OCI-LY7 (cell line): ENCODE measurements at regions not wholly inside any gene's neighbourhood (a gene's known extent, or its start where the extent isn't known, plus 50 kb on each side); places are given as distances from the start of the nearest gene placed in this dataset.

Source experiments
- BruUV-seq: library from RNA; stranded (reverse); fragments of 400-500 nt; replicated peaks from 2 replicates; lab custom pipeline; 2021; lab: Mats Ljungman, UMichigan
- CTCF ChIA-PET: fragments of 300-600 bp; sonication (Branson Sonifier 250); formaldehyde crosslinking; loops from one replicate; lab custom pipeline; 2022; ENCODE audit warnings: antibody characterized with exemption; ENCODE audit not compliant: unreplicated experiment; lab: Charles Lee
- POLR2A ChIA-PET: fragments of 300-600 bp; sonication (Branson Sonifier 250); formaldehyde crosslinking; loops from one replicate; lab custom pipeline; 2022; ENCODE audit warnings: antibody characterized with exemption; lab: Charles Lee
- DNase-seq: peaks from one replicate; pipeline ENCODE4 v3.0.0-alpha.2; 2015; ENCODE audit warnings: low spot score
- H2AFZ ChIP-seq: fragments of 200-600 bp; sonication (generic), shearing (Covaris generic); 2 replicates; pipeline ENCODE4 v1.6.1; 2014; ENCODE audit warnings: mild to moderate bottlenecking, antibody characterized with exemption, low read length, moderate library complexity
- H3K27ac ChIP-seq: fragments of 200-600 bp; sonication (generic); 2 replicates; pipeline ENCODE4 v1.5.1; 2014; ENCODE audit warnings: mixed run types, low read depth, mild to moderate bottlenecking, moderate library complexity, low read length, inconsistent platforms; ENCODE audit not compliant: poor library complexity, severe bottlenecking
- H3K36me3 ChIP-seq: fragments of 200-600 bp; sonication (generic); 2 replicates; pipeline ENCODE4 v1.6.1; 2014; ENCODE audit warnings: mild to moderate bottlenecking, antibody characterized with exemption, low read length, moderate library complexity, mixed read lengths; ENCODE audit not compliant: insufficient read depth
- H3K4me1 ChIP-seq: fragments of 200-600 bp; sonication (generic); 2 replicates; pipeline ENCODE4 v1.5.1; 2014; ENCODE audit warnings: mild to moderate bottlenecking, low read length; ENCODE audit not compliant: insufficient read depth, poor library complexity, severe bottlenecking
- H3K4me2 ChIP-seq: fragments of 200-600 bp; sonication (generic); 2 replicates; pipeline ENCODE4 v1.6.1; 2014; ENCODE audit warnings: mild to moderate bottlenecking, low read length
- H3K4me3 ChIP-seq: fragments of 200-600 bp; sonication (generic); 2 replicates; pipeline ENCODE4 v1.5.1; 2014; ENCODE audit warnings: mild to moderate bottlenecking, low read depth, low read length; ENCODE audit not compliant: poor library complexity, severe bottlenecking
- H3K79me2 ChIP-seq: fragments of 200-600 bp; sonication (generic); 2 replicates; pipeline ENCODE4 v1.6.1; 2016; ENCODE audit warnings: low read depth, mild to moderate bottlenecking, low read length, moderate library complexity, mixed read lengths; ENCODE audit not compliant: insufficient read depth
- H3K9me2 ChIP-seq: fragments of 200-600 bp; sonication (generic); 2 replicates; pipeline ENCODE4 v1.6.1; 2016; ENCODE audit warnings: mild to moderate bottlenecking, low read length, mixed read lengths; ENCODE audit not compliant: insufficient read depth
- H3K9me3 ChIP-seq: fragments of 200-600 bp; sonication (generic); 2 replicates; pipeline ENCODE4 v1.6.1; 2014; ENCODE audit warnings: mild to moderate bottlenecking, mixed run types, low read length, mixed read lengths
- H4K20me1 ChIP-seq: fragments of 200-600 bp; sonication (generic); 2 replicates; pipeline ENCODE4 v1.6.1; 2014; ENCODE audit warnings: mild to moderate bottlenecking, antibody characterized with exemption, low read length, moderate library complexity, mixed read lengths; ENCODE audit not compliant: insufficient read depth
- CTCF ChIP-seq: fragments of 200-600 bp; sonication (generic); conservative IDR thresholded peaks from 2 replicates; pipeline ENCODE4 v1.5.1; 2014; ENCODE audit warnings: mild to moderate bottlenecking, antibody characterized with exemption, low read length, moderate library complexity, mixed read lengths
- EZH2phosphoT487 ChIP-seq: fragments of 200-600 bp; sonication (generic); IDR thresholded peaks from 2 replicates; pipeline ENCODE4 v1.6.1; 2018; ENCODE audit warnings: low read depth, borderline replicate concordance, mild to moderate bottlenecking, mixed run types, antibody characterized with exemption, low read length, moderate library complexity, mixed read lengths
- intact Hi-C: fragments of 100-400 bp; cut with micrococcal nuclease; formaldehyde crosslinking; loops from one replicate; pipeline ENCODE4 v1.10.0; 2022; ENCODE audit not compliant: unreplicated experiment

DNA sequence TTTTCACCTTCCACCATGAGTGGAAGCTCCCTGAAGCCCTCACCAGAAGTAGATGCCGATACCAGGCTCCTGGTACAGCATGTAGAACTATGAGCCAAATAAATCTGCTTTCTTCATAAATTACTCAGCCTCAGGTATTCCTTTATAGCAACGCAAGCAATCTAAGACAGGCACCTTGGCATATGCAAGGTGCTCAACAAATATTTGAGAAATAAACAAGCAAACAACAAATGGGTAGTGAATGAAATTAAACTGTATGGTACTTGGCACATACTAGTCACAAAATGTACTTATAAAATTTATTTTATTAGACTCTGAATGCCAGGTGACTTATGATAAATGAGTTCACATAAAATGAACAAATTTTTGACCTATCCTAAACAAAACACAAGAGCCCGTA lies 220.3 kb downstream of the MAFB start:
- Histone ChIP-seq H3K4me3 (no peak overlapping the region), H3K36me3 (no peaks in the 10 kb centered on the region), H3K4me1 (no peaks in the 10 kb centered on the region), H3K79me2 (no peaks in the 10 kb centered on the region), H2AFZ (no peak overlapping the region), H3K9me2 (no peaks in the 10 kb centered on the region), H3K9me3 (no peaks in the 10 kb centered on the region), H3K4me2 (no peak overlapping the region), H3K27ac (no peak overlapping the region), H4K20me1 (no peaks in the 10 kb centered on the region)
- TF ChIP-seq EZH2phosphoT487 (no peak), CTCF (no peak)
- intact Hi-C loops: no loop called here
- CTCF ChIA-PET: no interaction called here
- POLR2A ChIA-PET: no interaction called here
- no TSS peak for BruUV-seq
- DNase-seq: no peak

GRCh38 chr20:40467703-40468411 lies 221.2 kb downstream of the MAFB start:
- H3K9me2 ChIP-seq: no peaks in the 10 kb centered on the region
- H3K4me2 ChIP-seq: peak overlapping the region; percentile 8; the same call in 1 of the 2 replicates
- no peaks in the 10 kb centered on the region for H3K36me3 ChIP-seq
- TF ChIP-seq CTCF (no peak), EZH2phosphoT487 (no peak)
- no peak overlapping the region for H2AFZ ChIP-seq
- DNase-seq: no peak
- no peaks in the 10 kb centered on the region for H3K4me1 ChIP-seq
- ChIA-PET POLR2A (interaction anchor here (0.6 kb wide), 1 partner anchor 15 kb away, joined by 3 read pairs; no protein-coding TSS in a partner anchor), CTCF (no interaction called here)
- no peak overlapping the region for H3K27ac ChIP-seq
- no peak overlapping the region for H3K4me3 ChIP-seq
- intact Hi-C loops: no loop called here
- H3K79me2 ChIP-seq: no peaks in the 10 kb centered on the region
- H3K9me3 ChIP-seq: no peaks in the 10 kb centered on the region
- no TSS peak for BruUV-seq
- no peaks in the 10 kb centered on the region for H4K20me1 ChIP-seq

- Histone ChIP-seq H3K9me3 (no peaks in the 10 kb centered on the region), H2AFZ (no peak overlapping the region), H3K27ac (no peak overlapping the region), H3K9me2 (no peaks in the 10 kb centered on the region), H3K4me1 (no peaks in the 10 kb centered on the region), H4K20me1 (no peaks in the 10 kb centered on the region), H3K36me3 (no peaks in the 10 kb centered on the region), H3K4me3 (no peak overlapping the region), H3K4me2 (no peak overlapping the region), H3K79me2 (no peaks in the 10 kb centered on the region)
- no TSS peak for BruUV-seq
- intact Hi-C loops: no loop called here
- ChIA-PET POLR2A (no interaction called here), CTCF (no interaction called here)
- no peak for DNase-seq
- TF ChIP-seq CTCF: no peak
- TF ChIP-seq EZH2phosphoT487: no peak
Observed at GRCh38 chr20:40467067-40467466, 222.0 kb downstream of the MAFB start.
